GM23338 (cell line): ENCODE measurements at regions not wholly inside any gene's neighbourhood (a gene's known extent, or its start where the extent isn't known, plus 50 kb on each side); places are given as distances from the start of the nearest gene placed in this dataset.

Experiments used
- CREB1 ChIP-seq: fragments of 250-450 bp; sonication (Bioruptor Pico); IDR thresholded peaks from 2 replicates; pipeline ENCODE4 v1.5.0; 2020; ENCODE audit warnings: low read depth, mild to moderate bottlenecking, moderate library complexity
- CTCF ChIP-seq, 2 experiments: fragments of 200-600 bp in 1 of 2; sonication (generic) in 1 of 2; conservative IDR thresholded peaks; 2 replicates each; pipeline versions ENCODE4 v1.5.1 to v1.6.1; 2016 to 2017; ENCODE audit warnings: antibody characterized with exemption in 2 of 2, low read depth in 2 of 2, mild to moderate bottlenecking in 2 of 2, moderate library complexity in 1 of 2
- ETS1 ChIP-seq: IDR thresholded peaks from 2 replicates; pipeline ENCODE4 v1.6.1; 2016; ENCODE audit warnings: antibody characterized with exemption
- EZH2 ChIP-seq: fragments of 200-600 bp; sonication (generic); IDR thresholded peaks from one replicate; pipeline ENCODE4 v1.8.0; 2017; ENCODE audit warnings: antibody characterized with exemption, mild to moderate bottlenecking, low read depth; ENCODE audit not compliant: unreplicated experiment
- EZH2phosphoT487 ChIP-seq: fragments of 200-600 bp; sonication (generic); IDR thresholded peaks from one replicate; pipeline ENCODE4 v1.8.1; 2018; ENCODE audit warnings: antibody characterized with exemption; ENCODE audit not compliant: unreplicated experiment
- JUNB ChIP-seq: IDR thresholded peaks from one replicate; pipeline ENCODE4 v1.6.1; 2016; ENCODE audit warnings: antibody characterized with exemption; ENCODE audit not compliant: unreplicated experiment
- NANOG ChIP-seq: IDR thresholded peaks from 2 replicates; pipeline ENCODE4 v1.6.1; 2016; ENCODE audit warnings: antibody characterized with exemption, borderline replicate concordance
- POLR2AphosphoS5 ChIP-seq: IDR thresholded peaks from 2 replicates; pipeline ENCODE4 v1.6.1; 2016; ENCODE audit warnings: antibody characterized with exemption, low read depth
- REST ChIP-seq: IDR thresholded peaks from one replicate; pipeline ENCODE4 v1.6.1; 2018; ENCODE audit warnings: antibody characterized with exemption; ENCODE audit not compliant: unreplicated experiment
- STAT1 ChIP-seq: IDR thresholded peaks from one replicate; pipeline ENCODE4 v1.6.1; 2016; ENCODE audit warnings: antibody characterized with exemption; ENCODE audit not compliant: unreplicated experiment
- ZNF114 ChIP-seq: fragments of 250-450 bp; sonication (Bioruptor Pico); IDR thresholded peaks from 2 replicates; pipeline ENCODE4 v1.5.0; 2020; ENCODE audit warnings: mild to moderate bottlenecking, moderate library complexity

- no peak for TF ChIP-seq CTCF (conservative IDR thresholded peaks at IDR 0.05; ENCODE audit: low read depth in 2 of 2)
- no peak for TF ChIP-seq POLR2AphosphoS5
- no peak for TF ChIP-seq JUNB
- no peak for TF ChIP-seq NANOG
- TF ChIP-seq CREB1 = no peak
- no peak for TF ChIP-seq EZH2
- no peak for TF ChIP-seq STAT1
- no peak for TF ChIP-seq REST
- TF ChIP-seq ETS1 = no peak
- TF ChIP-seq EZH2phosphoT487 = no peak
- TF ChIP-seq ZNF114 (CRISPR knock-in tag) = no peak
Measured at GRCh38 chr18:27696148-27696547, 480.8 kb downstream of the CDH2 start.
